SK-N-SH treated with all-trans-retinoic acid at 6 μM for 48 hours (cell line): ENCODE measurements at regions not wholly inside any gene's neighbourhood (a gene's known extent, or its start where the extent isn't known, plus 50 kb on each side); places are given as distances from the start of the nearest gene placed in this dataset.

Experiments
- ATAC-seq: fragments of 200-7000 bp; cut with Tn5 transposase; 3 replicates; pipeline ENCODE4 v1.9.1; 2020; ENCODE audit warnings: mild to moderate bottlenecking, moderate library complexity
- ARNTL ChIP-seq: fragments of 450-650 bp; formaldehyde crosslinking; IDR thresholded peaks from 2 replicates; pipeline ENCODE4 v1.5.0; 2020; ENCODE audit warnings: low read depth, mild to moderate bottlenecking, moderate library complexity, borderline replicate concordance
- BACH2 ChIP-seq: fragments of 250-450 bp; sonication (Bioruptor Pico); IDR thresholded peaks from 2 replicates; pipeline ENCODE4 v1.9.0; 2021; ENCODE audit warnings: mild to moderate bottlenecking, borderline replicate concordance
- CSDC2 ChIP-seq: fragments of 250-450 bp; sonication (Bioruptor Pico); IDR thresholded peaks from 2 replicates; pipeline ENCODE4 v1.5.0; 2020; ENCODE audit warnings: mild to moderate bottlenecking, moderate library complexity
- ESRRG ChIP-seq: fragments of 250-450 bp; sonication (Bioruptor Pico); IDR thresholded peaks from 2 replicates; pipeline ENCODE4 v1.6.1; 2021; ENCODE audit warnings: mild to moderate bottlenecking
- GLIS3 ChIP-seq: fragments of 250-450 bp; sonication (Bioruptor Pico); IDR thresholded peaks from 2 replicates; pipeline ENCODE4 v1.5.0; 2020; ENCODE audit warnings: mild to moderate bottlenecking, moderate library complexity
- ISL1 ChIP-seq: fragments of 250-450 bp; sonication (Bioruptor Pico); IDR thresholded peaks from 2 replicates; pipeline ENCODE4 v2.1.2; 2022; ENCODE audit warnings: mild to moderate bottlenecking, moderate library complexity
- OSR1 ChIP-seq: fragments of 250-450 bp; sonication (Bioruptor Pico); IDR thresholded peaks from 2 replicates; pipeline ENCODE4 v1.8.0; 2022; ENCODE audit warnings: moderate library complexity, mild to moderate bottlenecking, inconsistent platforms
- PPARA ChIP-seq: fragments of 250-450 bp; sonication (Bioruptor Pico); IDR thresholded peaks from 2 replicates; pipeline ENCODE4 v1.5.0; 2020; ENCODE audit warnings: mild to moderate bottlenecking, borderline replicate concordance
- SNAI2 ChIP-seq: fragments of 250-450 bp; sonication (Bioruptor Pico); IDR thresholded peaks from 2 replicates; pipeline ENCODE4 v1.5.0; 2020; ENCODE audit warnings: mild to moderate bottlenecking, moderate library complexity
- TCF4 ChIP-seq: fragments of 250-450 bp; sonication (Bioruptor Pico); IDR thresholded peaks from 2 replicates; pipeline ENCODE4 v1.8.0; 2021; ENCODE audit warnings: mild to moderate bottlenecking, moderate library complexity, borderline replicate concordance
- TOX ChIP-seq: fragments of 250-450 bp; sonication (Bioruptor Pico); IDR thresholded peaks from 2 replicates; pipeline ENCODE4 v1.8.0; 2021; ENCODE audit warnings: mild to moderate bottlenecking, moderate library complexity, borderline replicate concordance
- ZC3H10 ChIP-seq: fragments of 250-450 bp; sonication (Bioruptor Pico); IDR thresholded peaks from 2 replicates; pipeline ENCODE4 v1.5.1; 2021; ENCODE audit warnings: mild to moderate bottlenecking, moderate library complexity
- ZFP3 ChIP-seq: fragments of 250-450 bp; sonication (Bioruptor Pico); IDR thresholded peaks from 2 replicates; pipeline ENCODE4 v1.5.0; 2020; ENCODE audit warnings: mild to moderate bottlenecking, moderate library complexity
- ZNF565 ChIP-seq: fragments of 450-650 bp; formaldehyde crosslinking; conservative IDR thresholded peaks from 2 replicates; pipeline ENCODE4 v1.5.0; 2020; ENCODE audit warnings: low read depth, mild to moderate bottlenecking, moderate library complexity
- ZNF70 ChIP-seq: fragments of 450-650 bp; formaldehyde crosslinking; IDR thresholded peaks from 2 replicates; pipeline ENCODE4 v1.5.0; 2020; ENCODE audit warnings: mild to moderate bottlenecking, moderate library complexity
- ZNF8 ChIP-seq: fragments of 450-650 bp; formaldehyde crosslinking; IDR thresholded peaks from 2 replicates; pipeline ENCODE4 v1.5.0; 2020; ENCODE audit warnings: mild to moderate bottlenecking, moderate library complexity
- TF ChIP-seq, protein P1 (sequence below): fragments of 250-450 bp; sonication (Bioruptor Pico); IDR thresholded peaks from 2 replicates; pipeline ENCODE4 v1.8.0; 2021; ENCODE audit warnings: low read depth, mild to moderate bottlenecking, moderate library complexity, borderline replicate concordance
- TF ChIP-seq, protein P2 (sequence below): fragments of 250-450 bp; sonication (Bioruptor Pico); IDR thresholded peaks from 2 replicates; pipeline ENCODE4 v1.5.1; 2021; ENCODE audit warnings: mild to moderate bottlenecking, moderate library complexity
- TF ChIP-seq, protein P3 (sequence below): fragments of 250-450 bp; sonication (Bioruptor Pico); IDR thresholded peaks from 2 replicates; pipeline ENCODE4 v1.8.0; 2020; ENCODE audit warnings: mild to moderate bottlenecking, moderate library complexity, borderline replicate concordance
- TF ChIP-seq, protein P4 (sequence below): fragments of 250-450 bp; sonication (Bioruptor Pico); IDR thresholded peaks from 2 replicates; pipeline ENCODE4 v1.5.0; 2020; ENCODE audit warnings: mild to moderate bottlenecking, moderate library complexity
- TF ChIP-seq, protein P5 (sequence below): fragments of 250-450 bp; sonication (Bioruptor Pico); IDR thresholded peaks from 2 replicates; pipeline ENCODE4 v1.5.1; 2020; ENCODE audit warnings: low read depth, mild to moderate bottlenecking, moderate library complexity

DNA sequence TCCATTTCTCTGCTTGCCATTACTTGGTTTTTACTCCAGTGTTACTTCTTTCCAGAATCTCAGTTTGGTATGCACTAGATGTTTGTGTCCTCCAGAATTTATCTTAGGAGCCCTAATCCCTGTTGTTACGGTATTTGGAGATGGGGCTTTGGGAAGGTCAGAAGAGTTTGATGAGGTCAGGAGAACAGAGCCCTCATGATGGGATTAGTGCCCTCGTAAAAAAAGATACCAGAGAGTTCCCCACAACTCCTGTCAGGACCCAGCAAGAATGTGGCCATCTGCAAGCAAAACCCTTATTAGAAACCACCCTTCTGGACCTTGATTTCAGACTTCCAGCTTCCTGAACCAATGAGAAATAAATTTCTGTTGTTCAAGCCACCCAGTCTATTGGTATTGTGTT, 98.0 kb downstream of the ADAMTS1 start:
- no peak for TF ChIP-seq ARNTL (CRISPR knock-in tag)
- no peak for TF ChIP-seq ZFP3 (CRISPR knock-in tag)
- TF ChIP-seq, protein P1, sequence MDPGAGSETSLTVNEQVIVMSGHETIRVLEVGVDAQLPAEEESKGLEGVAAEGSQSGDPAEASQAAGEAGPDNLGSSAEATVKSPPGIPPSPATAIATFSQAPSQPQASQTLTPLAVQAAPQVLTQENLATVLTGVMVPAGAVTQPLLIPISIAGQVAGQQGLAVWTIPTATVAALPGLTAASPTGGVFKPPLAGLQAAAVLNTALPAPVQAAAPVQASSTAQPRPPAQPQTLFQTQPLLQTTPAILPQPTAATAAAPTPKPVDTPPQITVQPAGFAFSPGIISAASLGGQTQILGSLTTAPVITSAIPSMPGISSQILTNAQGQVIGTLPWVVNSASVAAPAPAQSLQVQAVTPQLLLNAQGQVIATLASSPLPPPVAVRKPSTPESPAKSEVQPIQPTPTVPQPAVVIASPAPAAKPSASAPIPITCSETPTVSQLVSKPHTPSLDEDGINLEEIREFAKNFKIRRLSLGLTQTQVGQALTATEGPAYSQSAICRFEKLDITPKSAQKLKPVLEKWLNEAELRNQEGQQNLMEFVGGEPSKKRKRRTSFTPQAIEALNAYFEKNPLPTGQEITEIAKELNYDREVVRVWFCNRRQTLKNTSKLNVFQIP (CRISPR knock-in tag), result no peak
- ATAC-seq, result no peak

DNA sequence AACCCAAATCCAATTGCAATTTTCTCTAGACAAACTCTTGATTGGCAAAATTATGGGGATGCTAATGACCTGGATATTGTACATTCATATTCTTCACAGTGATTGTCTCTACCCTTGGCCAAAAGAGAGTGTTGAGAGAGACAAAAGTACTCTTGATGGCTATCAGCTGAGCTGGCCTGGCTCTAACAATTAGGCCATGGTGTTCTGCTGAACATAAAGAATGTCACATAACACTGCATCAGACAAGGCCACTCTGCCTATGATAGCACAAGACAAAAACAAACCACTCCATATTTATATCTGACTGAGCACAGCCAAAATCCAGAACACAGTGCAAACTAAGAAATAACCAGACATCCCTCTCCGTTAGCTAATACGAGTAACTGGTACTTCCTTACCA, 101.7 kb downstream of the ADAMTS1 start:
- TF ChIP-seq ZFP3 (CRISPR knock-in tag) (no peak), ARNTL (CRISPR knock-in tag) (no peak), SNAI2 (CRISPR knock-in tag) (no peak), ISL1 (CRISPR knock-in tag) (no peak), ESRRG (CRISPR knock-in tag) (no peak), ZNF8 (CRISPR knock-in tag) (no peak), CSDC2 (CRISPR knock-in tag) (no peak), TCF4 (CRISPR knock-in tag) (no peak), OSR1 (CRISPR knock-in tag) (no peak)
- TF ChIP-seq, protein P2, sequence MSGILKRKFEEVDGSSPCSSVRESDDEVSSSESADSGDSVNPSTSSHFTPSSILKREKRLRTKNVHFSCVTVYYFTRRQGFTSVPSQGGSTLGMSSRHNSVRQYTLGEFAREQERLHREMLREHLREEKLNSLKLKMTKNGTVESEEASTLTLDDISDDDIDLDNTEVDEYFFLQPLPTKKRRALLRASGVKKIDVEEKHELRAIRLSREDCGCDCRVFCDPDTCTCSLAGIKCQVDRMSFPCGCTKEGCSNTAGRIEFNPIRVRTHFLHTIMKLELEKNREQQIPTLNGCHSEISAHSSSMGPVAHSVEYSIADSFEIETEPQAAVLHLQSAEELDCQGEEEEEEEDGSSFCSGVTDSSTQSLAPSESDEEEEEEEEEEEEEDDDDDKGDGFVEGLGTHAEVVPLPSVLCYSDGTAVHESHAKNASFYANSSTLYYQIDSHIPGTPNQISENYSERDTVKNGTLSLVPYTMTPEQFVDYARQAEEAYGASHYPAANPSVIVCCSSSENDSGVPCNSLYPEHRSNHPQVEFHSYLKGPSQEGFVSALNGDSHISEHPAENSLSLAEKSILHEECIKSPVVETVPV (CRISPR knock-in tag), result no peak
- TF ChIP-seq, protein P3, sequence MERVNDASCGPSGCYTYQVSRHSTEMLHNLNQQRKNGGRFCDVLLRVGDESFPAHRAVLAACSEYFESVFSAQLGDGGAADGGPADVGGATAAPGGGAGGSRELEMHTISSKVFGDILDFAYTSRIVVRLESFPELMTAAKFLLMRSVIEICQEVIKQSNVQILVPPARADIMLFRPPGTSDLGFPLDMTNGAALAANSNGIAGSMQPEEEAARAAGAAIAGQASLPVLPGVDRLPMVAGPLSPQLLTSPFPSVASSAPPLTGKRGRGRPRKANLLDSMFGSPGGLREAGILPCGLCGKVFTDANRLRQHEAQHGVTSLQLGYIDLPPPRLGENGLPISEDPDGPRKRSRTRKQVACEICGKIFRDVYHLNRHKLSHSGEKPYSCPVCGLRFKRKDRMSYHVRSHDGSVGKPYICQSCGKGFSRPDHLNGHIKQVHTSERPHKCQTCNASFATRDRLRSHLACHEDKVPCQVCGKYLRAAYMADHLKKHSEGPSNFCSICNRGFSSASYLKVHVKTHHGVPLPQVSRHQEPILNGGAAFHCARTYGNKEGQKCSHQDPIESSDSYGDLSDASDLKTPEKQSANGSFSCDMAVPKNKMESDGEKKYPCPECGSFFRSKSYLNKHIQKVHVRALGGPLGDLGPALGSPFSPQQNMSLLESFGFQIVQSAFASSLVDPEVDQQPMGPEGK (CRISPR knock-in tag), result no peak
- ATAC-seq, result no peak

DNA sequence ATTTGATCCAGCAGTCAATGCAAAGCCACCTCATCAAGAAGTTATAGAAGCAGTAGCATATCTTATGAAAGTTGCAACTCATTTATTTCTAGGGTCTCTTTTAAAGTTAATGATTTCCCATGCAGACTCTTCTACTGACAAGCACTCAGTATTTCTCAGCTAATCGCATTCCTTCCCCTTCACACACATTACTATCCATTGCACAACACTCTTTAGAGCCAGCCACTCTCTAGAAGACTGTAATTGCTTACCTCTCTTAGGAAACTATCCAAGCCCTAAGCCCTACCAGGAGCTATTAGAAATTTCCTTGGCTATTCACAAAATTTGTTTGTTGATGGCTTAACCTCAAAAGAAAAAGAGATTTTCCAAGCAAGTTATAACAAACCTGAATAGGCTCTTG, 106.0 kb downstream of the ADAMTS1 start:
- no peak for ATAC-seq
- no peak for TF ChIP-seq ZFP3 (CRISPR knock-in tag)
- TF ChIP-seq SNAI2 (CRISPR knock-in tag), result no peak
- no peak for TF ChIP-seq GLIS3 (CRISPR knock-in tag)
- TF ChIP-seq PPARA (CRISPR knock-in tag), result no peak
- TF ChIP-seq, protein P4, sequence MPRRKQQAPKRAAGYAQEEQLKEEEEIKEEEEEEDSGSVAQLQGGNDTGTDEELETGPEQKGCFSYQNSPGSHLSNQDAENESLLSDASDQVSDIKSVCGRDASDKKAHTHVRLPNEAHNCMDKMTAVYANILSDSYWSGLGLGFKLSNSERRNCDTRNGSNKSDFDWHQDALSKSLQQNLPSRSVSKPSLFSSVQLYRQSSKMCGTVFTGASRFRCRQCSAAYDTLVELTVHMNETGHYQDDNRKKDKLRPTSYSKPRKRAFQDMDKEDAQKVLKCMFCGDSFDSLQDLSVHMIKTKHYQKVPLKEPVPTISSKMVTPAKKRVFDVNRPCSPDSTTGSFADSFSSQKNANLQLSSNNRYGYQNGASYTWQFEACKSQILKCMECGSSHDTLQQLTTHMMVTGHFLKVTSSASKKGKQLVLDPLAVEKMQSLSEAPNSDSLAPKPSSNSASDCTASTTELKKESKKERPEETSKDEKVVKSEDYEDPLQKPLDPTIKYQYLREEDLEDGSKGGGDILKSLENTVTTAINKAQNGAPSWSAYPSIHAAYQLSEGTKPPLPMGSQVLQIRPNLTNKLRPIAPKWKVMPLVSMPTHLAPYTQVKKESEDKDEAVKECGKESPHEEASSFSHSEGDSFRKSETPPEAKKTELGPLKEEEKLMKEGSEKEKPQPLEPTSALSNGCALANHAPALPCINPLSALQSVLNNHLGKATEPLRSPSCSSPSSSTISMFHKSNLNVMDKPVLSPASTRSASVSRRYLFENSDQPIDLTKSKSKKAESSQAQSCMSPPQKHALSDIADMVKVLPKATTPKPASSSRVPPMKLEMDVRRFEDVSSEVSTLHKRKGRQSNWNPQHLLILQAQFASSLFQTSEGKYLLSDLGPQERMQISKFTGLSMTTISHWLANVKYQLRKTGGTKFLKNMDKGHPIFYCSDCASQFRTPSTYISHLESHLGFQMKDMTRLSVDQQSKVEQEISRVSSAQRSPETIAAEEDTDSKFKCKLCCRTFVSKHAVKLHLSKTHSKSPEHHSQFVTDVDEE (CRISPR knock-in tag), result no peak
- TF ChIP-seq, protein P3 (CRISPR knock-in tag), result no peak
- TF ChIP-seq BACH2 (CRISPR knock-in tag), result no peak
- TF ChIP-seq OSR1 (CRISPR knock-in tag), result no peak

DNA sequence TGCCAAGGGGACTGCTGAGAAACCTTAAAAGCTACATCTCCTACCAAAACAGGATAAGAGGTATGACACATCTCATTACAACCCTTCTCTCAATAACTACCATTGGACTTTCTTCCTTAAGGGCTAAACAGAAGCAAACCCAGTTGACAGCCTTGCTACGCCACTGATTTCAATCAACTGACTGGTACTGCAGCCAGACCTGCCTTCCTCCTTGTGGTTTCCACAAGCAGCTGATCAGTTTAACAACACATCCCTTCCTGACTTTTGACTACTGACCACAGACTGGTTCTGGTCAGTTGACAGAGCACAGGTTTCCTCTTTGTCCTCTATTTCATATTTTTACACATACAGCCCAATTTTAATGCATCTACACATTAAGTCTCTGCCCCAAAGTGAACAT, 108.8 kb downstream of the ADAMTS1 start:
- TF ChIP-seq ISL1 (CRISPR knock-in tag), result no peak
- TF ChIP-seq ZFP3 (CRISPR knock-in tag), result no peak
- no peak for TF ChIP-seq ZNF70 (CRISPR knock-in tag)
- TF ChIP-seq CSDC2 (CRISPR knock-in tag), result no peak
- TF ChIP-seq ARNTL (CRISPR knock-in tag), result no peak
- TF ChIP-seq, protein P5, sequence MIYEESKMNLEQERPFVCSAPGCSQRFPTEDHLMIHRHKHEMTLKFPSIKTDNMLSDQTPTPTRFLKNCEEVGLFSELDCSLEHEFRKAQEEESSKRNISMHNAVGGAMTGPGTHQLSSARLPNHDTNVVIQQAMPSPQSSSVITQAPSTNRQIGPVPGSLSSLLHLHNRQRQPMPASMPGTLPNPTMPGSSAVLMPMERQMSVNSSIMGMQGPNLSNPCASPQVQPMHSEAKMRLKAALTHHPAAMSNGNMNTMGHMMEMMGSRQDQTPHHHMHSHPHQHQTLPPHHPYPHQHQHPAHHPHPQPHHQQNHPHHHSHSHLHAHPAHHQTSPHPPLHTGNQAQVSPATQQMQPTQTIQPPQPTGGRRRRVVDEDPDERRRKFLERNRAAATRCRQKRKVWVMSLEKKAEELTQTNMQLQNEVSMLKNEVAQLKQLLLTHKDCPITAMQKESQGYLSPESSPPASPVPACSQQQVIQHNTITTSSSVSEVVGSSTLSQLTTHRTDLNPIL, result no peak
- TF ChIP-seq TOX, result no peak
- TF ChIP-seq, protein P4 (CRISPR knock-in tag), result no peak
- no peak for TF ChIP-seq ZNF565 (CRISPR knock-in tag)
- TF ChIP-seq TCF4 (CRISPR knock-in tag), result no peak
- TF ChIP-seq ZC3H10 (CRISPR knock-in tag), result no peak
- no peak for TF ChIP-seq GLIS3 (CRISPR knock-in tag)

More for the DNA sequence above, 108.8 kb downstream of the ADAMTS1 start:
- no peak for ATAC-seq
